Ishikawa (cell line): ENCODE measurements at regions not wholly inside any gene's neighbourhood (a gene's known extent, or its start where the extent isn't known, plus 50 kb on each side); places are given as distances from the start of the nearest gene placed in this dataset.

Experiments
- EGR1 ChIP-seq: IDR thresholded peaks from 2 replicates; pipeline ENCODE4 v1.6.1; 2012
- EP300 ChIP-seq: IDR thresholded peaks from 2 replicates; pipeline ENCODE4 v1.6.1; 2012; ENCODE audit warnings: borderline replicate concordance
- FOXM1 ChIP-seq: IDR thresholded peaks from 2 replicates; pipeline ENCODE4 v1.6.1; 2012; ENCODE audit warnings: low read depth, borderline replicate concordance

DNA sequence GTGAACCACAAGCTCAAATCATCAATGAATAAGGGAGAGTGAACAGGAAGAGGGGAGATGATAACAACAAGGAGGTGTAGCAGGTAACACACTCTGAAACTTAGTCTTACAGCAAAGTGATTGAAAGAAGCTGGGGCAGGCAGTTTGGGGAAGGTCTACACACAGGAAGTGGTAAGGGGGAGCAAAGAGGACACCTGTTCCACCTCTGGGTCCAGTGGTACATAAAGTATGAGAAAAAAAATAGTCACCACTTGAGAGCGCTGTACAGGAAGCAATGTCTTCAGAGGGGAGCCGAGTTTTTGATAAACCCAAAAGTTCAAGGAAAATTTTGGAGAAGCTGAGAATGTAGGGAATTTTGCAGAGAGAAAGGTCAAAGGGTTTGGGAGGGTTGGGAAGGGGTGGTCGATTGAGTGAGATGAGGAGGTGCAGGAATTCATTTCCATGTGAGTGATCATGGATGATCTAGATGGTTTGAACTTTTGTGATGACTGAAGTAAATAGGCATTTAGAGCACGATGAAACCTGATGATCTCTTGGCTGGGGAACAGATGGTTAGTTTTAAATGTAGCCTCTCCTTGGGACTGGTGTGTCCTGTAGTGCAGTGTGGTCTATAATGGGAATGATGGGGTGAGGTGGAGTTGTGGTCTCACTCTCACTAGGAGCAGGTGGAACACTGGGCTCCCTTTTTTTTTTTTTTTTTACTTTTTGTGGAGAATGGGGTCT lies 142.0 kb downstream of the RBMX2 start:
- no peak for TF ChIP-seq EP300
- no peak for TF ChIP-seq EGR1
- TF ChIP-seq FOXM1: no peak
